Left cardiac atrium (tissue), 4 donors: ENCODE measurements at regions not wholly inside any gene's neighbourhood (a gene's known extent, or its start where the extent isn't known, plus 50 kb on each side); places are given as distances from the start of the nearest gene placed in this dataset.
"Not testable (repeated sequence)": the region's sequence is repeated elsewhere in the genome, so short reads cannot be mapped to it uniquely, and the experiment has no call there.

Experiments used
- ATAC-seq, 2 donors: fragments of 200-7000 bp; cut with Tn5 transposase; one replicate each; pipeline ENCODE4 v1.9.1; 2020; ENCODE audit warnings: mild to moderate bottlenecking in 2 of 2, moderate library complexity in 2 of 2
- DNase-seq: peaks from one replicate; pipeline ENCODE4 v3.0.0-alpha.2; 2020
- intact Hi-C, 2 donors: fragments of 100-400 bp; cut with DNase I; formaldehyde crosslinking; loops; one replicate each; pipeline versions ENCODE4 v1.14.1 to v1.15.1; 2022 to 2023
- donor health status: DM: no; HTN: yes; CAD: no.
- donor health status: DM: no; HTN: yes; CAD: no; lungs with severe emphysema.
- donor health status: DM: yes; HTN: yes; CAD: no.
- donor health status: Dilated cardiomyopathy.

DNA sequence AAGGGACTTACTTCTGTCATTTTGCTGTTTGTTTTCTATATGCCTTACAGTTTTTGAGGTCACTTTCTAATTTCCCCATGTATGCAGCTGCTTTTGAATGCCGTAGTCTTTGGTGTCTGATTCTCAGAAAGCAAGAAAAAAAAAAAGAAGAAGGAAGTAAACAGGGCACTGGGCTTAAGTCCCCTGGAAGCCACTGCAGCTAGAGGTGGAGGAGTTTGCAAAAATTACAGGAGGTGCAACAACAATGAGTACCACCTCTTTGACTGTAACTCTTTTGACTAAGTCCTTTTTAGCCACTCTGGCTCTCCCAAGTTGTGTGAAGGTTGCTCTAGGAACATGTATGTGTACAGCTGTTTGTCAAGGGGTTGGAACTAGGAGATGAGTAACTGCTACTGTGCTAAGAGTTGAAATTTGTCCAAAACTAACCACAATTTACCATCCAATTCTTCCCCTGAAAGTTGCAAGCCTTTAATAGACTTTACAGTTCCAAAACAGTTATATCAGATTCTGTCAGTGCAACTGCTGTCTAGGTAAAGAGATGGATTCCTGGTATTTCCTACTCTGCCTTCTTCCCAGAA lies 588.0 kb upstream of the LRRN3 start:
- DNase-seq (no peak), ATAC-seq (no peak)
- intact Hi-C loops: no loop called here

GRCh38 chr7:110507369-110507768 lies 583.6 kb upstream of the LRRN3 start:
- intact Hi-C loops: no loop called here
- ATAC-seq (no peak), DNase-seq (no peak)

GRCh38 chr7:110507832-110508231 lies 583.1 kb upstream of the LRRN3 start:
- DNase-seq: no peak
- ATAC-seq: no peak
- intact Hi-C loops: no loop called here

DNA sequence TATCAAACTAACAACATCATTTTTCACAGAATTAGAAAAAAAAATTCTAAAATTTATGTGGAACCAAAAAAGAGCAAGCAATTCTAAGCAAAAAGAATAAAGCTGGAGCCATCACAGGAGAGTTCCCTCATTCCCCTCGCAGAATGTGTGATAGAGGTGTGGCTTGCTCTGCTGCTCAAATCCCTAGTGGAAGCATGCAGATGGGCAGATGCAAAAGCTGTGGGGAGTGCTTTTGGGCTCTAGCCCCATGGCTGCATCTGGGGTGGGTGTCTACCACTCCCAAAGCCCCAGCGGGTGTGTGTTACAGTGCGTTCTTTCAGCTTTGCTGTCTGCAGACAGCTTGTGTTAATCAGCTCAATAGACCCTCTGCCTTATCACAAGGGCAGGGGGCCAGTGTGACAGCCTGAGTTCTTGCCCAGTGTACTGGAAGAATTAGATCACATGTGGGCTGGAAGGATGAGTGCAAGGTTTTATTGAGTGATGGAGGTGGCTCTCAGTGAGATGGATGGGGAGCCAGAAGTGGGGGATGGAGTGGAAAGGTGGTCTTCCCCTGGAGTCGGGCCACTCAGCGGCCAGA lies 575.9 kb upstream of the LRRN3 start:
- ATAC-seq: peak; percentile 40 to 59
- DNase-seq, intact Hi-C loops: not testable (repeated sequence)

DNA sequence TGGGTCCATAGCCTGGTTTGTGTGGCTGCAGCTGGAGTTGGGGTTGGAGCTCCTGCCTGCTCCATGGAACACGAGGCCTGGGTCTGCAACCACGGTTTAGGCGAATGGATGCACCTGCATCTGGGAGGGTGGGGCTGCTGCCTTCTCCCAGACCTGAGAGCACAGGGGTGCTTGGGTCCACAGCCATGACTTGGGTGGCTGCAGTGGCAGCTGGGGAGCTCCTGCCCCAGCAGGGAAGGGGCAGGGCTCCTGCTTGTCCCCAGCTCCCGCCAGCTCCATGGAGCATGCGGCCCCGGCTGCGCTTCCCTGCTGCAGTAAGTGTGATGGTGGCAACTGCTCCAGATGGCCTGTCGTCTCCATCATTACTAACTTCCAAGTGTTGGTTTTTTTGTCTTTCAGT lies 571.1 kb upstream of the LRRN3 start:
- ATAC-seq (no peak), DNase-seq (no peak)
- intact Hi-C loops: no loop called here

DNA sequence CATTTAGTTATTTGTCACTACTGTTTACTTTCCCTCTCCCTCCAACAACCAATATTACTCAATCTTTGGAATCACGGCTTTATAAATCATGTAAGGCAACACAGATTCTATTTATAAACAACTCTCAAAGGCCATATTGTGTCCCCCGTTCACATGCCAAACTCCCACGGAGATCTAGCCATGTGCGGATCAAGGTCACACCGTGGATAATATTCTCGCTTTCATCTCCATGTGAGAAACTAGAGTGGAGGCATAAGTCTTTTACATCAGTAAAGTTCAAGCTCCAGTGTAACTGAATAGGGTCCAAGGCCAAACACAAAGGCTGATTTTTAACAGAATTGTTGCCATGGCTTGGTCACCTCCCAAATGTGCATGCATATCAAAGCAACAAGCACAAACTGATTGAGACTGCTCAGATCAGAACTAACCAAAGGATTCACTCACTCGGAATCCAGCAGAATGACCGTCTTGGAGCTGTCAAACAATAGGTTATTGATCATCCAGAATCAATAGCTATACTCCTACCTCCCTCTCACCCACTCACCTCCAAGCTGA lies 569.5 kb upstream of the LRRN3 start:
- ATAC-seq (no peak), DNase-seq (no peak)
- intact Hi-C loops: no loop called here

DNA sequence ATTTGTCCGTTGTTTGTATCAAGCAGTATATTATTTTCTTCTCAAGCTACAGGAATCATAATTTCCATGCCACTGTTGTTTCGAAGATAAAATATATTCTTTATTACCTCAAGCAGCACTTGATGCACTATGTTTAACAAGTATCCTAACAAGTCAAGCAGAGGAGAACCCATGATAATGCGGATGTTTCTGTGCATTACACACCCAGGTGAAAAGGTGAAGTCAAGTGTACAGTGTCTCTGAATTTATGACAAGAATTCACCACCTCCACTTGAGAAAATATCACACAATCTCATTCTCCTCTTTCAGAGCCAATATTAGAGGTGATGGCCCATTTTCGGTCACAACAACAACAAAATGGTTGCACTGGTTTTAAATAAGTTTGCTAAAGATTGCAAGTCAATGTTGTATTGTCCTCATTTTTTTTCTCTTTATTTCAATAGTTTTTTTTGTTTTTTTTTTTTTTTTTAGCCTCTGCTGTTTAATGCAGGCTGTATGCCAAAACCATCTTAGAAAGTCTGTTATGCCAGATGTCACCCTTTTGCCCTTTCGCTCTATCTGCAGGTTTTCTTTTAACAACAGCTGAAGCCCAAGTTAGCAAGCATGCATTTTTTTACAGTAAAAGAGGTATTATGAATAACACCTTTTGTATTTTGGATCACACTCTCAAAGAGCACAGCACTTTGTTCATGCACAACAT lies 568.7 kb upstream of the LRRN3 start:
- ATAC-seq (no peak), DNase-seq (no peak)
- intact Hi-C loops: no loop called here

DNA sequence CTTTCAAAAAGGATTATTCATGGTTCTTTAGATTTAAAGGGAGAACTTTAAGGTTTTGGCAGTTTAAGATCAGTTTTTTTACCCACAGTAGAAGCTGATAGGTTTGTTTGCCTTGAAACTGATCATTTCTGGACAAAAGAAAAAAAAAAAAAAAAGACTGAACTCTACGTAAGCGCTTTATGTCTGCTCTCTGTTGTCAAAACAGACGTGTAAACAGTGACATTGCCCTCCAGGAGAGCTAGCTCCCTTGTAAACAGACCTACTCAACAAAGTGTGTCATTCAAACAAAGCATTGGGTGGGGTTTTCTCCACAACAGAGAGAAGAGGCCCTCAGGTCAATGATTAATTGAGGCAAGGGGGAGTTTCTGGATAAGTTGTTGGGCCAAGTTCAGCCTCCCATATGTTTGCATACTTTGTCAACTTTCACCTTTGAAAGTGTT lies 568.1 kb upstream of the LRRN3 start:
- DNase-seq: no peak
- intact Hi-C loops: no loop called here
- ATAC-seq: peak in 1 of 2 donors; percentile 31

DNA sequence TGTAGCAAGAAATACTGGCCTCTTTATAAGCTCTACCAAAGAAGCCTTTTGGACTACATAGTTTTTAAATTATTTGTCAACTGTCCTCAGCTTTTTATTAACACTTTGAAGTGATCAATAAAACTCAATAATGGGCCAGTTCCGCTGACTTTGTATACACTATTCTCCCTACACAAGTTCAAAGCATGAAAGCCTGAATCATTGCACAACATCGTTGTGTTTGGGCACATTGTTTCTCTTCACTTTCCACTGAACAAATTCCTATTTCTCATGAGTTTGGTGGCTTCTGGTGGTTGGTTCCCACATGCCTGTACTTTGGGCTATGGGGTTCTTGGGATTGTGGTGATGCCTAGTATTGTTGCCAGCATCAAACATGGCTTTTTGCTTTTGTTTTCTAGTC lies 561.8 kb upstream of the LRRN3 start:
- no peak for DNase-seq
- no peak for ATAC-seq
- intact Hi-C loops: no loop called here

- ATAC-seq: no peak
- DNase-seq: no peak
- intact Hi-C loops: no loop called here
Measured at GRCh38 chr7:110531186-110531585, 559.7 kb upstream of the LRRN3 start.

GRCh38 chr7:110534241-110534931 lies 556.5 kb upstream of the LRRN3 start:
- intact Hi-C loops: no loop called here
- ATAC-seq: peak; percentile 73 to 93
- peak; percentile 42 for DNase-seq

DNA sequence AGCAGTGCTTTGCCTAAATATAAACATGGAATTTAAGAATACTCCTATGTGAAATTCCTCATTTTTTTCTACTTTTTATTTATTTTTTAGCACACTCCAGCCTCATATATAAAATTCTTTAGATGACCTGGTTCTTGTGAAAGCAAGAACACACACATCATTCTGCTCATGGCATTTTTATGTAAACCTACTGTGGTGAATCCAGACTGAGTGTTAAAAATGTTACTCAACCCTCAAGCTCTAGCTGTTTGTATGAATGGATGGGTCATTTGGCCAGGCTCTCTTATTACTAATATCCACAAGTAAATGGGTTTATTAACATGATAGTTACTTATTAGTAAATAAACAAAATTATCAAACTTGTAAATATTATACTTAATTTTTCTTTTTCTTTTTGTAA lies 551.7 kb upstream of the LRRN3 start:
- DNase-seq (no peak), ATAC-seq (no peak)
- intact Hi-C loops: no loop called here

GRCh38 chr7:110541962-110542361 lies 549.0 kb upstream of the LRRN3 start:
- intact Hi-C loops: no loop called here
- no peak for ATAC-seq

GRCh38 chr7:110544194-110544593 lies 546.7 kb upstream of the LRRN3 start:
- ATAC-seq (no peak), DNase-seq (no peak)
- intact Hi-C loops: no loop called here

More at GRCh38 chr7:110541962-110542361, 549.0 kb upstream of the LRRN3 start:
- no peak for DNase-seq

- intact Hi-C loops: no loop called here
- DNase-seq: no peak
Measured at GRCh38 chr7:110548372-110548771, 542.6 kb upstream of the LRRN3 start.

DNA sequence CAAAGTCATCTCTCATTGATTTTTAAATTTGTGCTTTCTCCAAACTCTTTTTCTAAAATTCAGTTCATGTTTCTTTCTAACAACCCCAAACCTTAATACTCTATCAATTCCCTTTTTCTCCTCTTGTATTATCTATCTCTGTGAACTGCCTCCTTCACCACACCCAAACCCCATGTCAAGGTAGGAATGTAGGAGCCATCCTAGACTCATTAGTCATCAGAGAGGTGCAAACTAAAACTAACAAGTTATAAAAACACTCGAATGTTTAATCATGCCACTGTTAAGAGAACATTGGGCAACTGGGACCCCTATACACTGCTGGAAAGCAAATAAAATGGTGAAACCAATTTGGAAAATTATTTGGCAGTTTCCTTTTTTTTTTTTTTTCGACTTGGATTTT lies 533.8 kb upstream of the LRRN3 start:
- no peak for ATAC-seq
- DNase-seq: no peak
- intact Hi-C loops: no loop called here

More at GRCh38 chr7:110548372-110548771, 542.6 kb upstream of the LRRN3 start:
- ATAC-seq: no peak

GRCh38 chr7:110563286-110563685 lies 527.6 kb upstream of the LRRN3 start:
- intact Hi-C loops, DNase-seq, ATAC-seq: not testable (repeated sequence)

- intact Hi-C loops: no loop called here
- ATAC-seq (no peak), DNase-seq (no peak)
Measured at GRCh38 chr7:110564246-110564645, 526.7 kb upstream of the LRRN3 start.

DNA sequence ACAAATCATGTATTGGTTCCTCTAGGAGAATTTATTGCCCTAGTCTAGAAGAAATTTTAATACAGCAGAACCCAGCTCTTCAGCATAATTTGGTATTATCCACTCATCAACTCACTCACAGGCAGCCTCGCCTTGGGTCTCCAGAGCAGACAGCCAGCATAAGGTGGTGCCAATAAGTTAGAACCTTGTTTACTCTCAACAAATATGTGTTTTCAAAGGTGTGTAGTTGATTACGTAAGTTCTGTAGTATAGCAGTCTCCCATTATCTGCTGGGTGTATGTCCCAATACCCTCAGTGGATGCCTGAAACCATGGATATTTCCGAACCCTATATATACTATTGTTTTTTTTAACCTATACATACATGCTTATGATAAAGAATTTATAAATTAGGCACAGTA lies 522.5 kb upstream of the LRRN3 start:
- ATAC-seq (no peak), DNase-seq (no peak)
- intact Hi-C loops: no loop called here

GRCh38 chr7:110568932-110569331 lies 522.0 kb upstream of the LRRN3 start:
- DNase-seq: no peak
- intact Hi-C loops: no loop called here
- ATAC-seq: no peak
